BE2C (cell line): ENCODE measurements at regions not wholly inside any gene's neighbourhood (a gene's known extent, or its start where the extent isn't known, plus 50 kb on each side); places are given as distances from the start of the nearest gene placed in this dataset.
A peak's percentile ranks its signal among the peaks of the same experiment; 100 is the strongest.

Experiments used
- DNase-seq: peaks from one replicate; pipeline ENCODE4 v3.0.0-alpha.2; 2020
- H3K27me3 ChIP-seq: fragments of 250-450 bp; sonication (Bioruptor Pico); 2 replicates; pipeline ENCODE4 v1.5.1; 2020; ENCODE audit warnings: mild to moderate bottlenecking
- H3K36me3 ChIP-seq: fragments of 250-450 bp; sonication (Bioruptor Pico); 2 replicates; pipeline ENCODE4 v1.5.1; 2020; ENCODE audit warnings: mild to moderate bottlenecking
- H3K4me1 ChIP-seq: fragments of 250-450 bp; sonication (Bioruptor Pico); 2 replicates; pipeline ENCODE4 v1.5.1; 2020
- H3K4me3 ChIP-seq: 2 replicates; pipeline ENCODE4 v1.5.1; 2011; ENCODE audit warnings: low read depth, low read length
- H3K9me3 ChIP-seq: fragments of 250-450 bp; sonication (Bioruptor Pico); 2 replicates; pipeline ENCODE4 v1.5.1; 2020
- TF ChIP-seq, protein P1 (sequence below): IDR thresholded peaks from 2 replicates; pipeline ENCODE4 v1.5.1; 2012; ENCODE audit warnings: mild to moderate bottlenecking, low read depth, low read length

DNA sequence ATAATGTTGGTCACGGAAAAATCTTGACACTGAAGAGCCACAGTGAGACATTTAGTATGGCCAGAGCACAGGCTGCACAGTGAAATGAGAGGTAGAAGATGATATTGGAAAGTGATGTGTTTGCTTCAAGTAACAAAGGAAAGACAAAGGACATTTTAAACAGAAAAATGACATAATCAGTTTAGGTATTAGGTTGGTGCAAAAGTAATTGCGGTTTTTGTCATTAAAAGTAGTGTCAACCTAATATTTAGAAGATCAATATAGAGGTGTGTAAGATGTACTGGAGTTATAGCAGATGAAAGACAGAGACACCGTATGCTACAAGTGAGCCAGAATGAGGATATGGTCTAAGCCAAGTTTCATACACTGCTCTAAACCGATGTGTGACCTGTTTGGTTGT, 253.0 kb upstream of the PPFIA2 start:
- H3K9me3 ChIP-seq = no peaks in the 10 kb centered on the region

DNA sequence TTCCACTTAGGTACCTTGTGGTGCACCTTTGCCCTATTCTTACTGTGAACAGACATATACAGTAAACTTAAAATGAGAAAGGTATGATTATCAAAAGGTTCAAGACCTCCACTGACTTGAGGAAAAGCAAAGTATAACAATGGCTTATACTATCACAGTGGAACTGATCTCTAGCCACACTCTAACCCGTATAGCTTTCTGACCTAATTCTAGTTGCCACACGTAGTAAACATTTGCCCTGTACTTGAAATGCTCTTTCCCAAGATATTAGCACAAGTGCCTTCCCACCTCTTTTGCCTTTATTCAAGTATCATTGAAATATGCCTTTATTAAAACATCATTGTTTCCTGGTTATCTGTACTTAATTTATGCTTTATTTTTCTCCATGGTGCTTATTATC, 250.4 kb upstream of the PPFIA2 start:
- Histone ChIP-seq H3K4me1 (no peaks in the 10 kb centered on the region), H3K36me3 (no peaks in the 10 kb centered on the region), H3K9me3 (no peaks in the 10 kb centered on the region), H3K4me3 (no peak overlapping the region), H3K27me3 (no peaks in the 10 kb centered on the region)
- DNase-seq = no peak
- TF ChIP-seq, protein P1, sequence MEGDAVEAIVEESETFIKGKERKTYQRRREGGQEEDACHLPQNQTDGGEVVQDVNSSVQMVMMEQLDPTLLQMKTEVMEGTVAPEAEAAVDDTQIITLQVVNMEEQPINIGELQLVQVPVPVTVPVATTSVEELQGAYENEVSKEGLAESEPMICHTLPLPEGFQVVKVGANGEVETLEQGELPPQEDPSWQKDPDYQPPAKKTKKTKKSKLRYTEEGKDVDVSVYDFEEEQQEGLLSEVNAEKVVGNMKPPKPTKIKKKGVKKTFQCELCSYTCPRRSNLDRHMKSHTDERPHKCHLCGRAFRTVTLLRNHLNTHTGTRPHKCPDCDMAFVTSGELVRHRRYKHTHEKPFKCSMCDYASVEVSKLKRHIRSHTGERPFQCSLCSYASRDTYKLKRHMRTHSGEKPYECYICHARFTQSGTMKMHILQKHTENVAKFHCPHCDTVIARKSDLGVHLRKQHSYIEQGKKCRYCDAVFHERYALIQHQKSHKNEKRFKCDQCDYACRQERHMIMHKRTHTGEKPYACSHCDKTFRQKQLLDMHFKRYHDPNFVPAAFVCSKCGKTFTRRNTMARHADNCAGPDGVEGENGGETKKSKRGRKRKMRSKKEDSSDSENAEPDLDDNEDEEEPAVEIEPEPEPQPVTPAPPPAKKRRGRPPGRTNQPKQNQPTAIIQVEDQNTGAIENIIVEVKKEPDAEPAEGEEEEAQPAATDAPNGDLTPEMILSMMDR = no peak

More for the DNA sequence above, 253.0 kb upstream of the PPFIA2 start:
- H3K36me3 ChIP-seq = no peaks in the 10 kb centered on the region
- TF ChIP-seq, protein P1 = no peak
- no peaks in the 10 kb centered on the region for H3K27me3 ChIP-seq
- no peak overlapping the region for H3K4me3 ChIP-seq
- DNase-seq = no peak
- no peaks in the 10 kb centered on the region for H3K4me1 ChIP-seq

DNA sequence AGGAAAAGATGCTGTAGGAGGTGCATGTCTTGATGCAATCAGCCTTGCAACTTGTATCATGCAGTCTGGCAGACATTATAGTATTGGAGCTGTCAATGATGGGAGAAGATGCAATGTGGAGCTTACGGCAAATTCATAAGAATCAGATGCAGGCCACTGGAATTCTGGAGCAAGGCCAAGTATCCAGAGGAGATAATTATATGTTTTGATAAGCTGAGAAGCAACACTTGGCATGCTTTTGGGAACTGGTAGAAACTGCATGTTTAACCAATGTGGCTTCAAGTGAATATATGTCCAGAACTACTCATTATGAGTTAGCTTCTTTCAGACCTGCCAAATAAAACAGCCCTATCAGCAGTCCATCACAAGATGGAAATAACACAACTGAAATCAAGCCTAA, 249.1 kb upstream of the PPFIA2 start:
- H3K27me3 ChIP-seq = no peaks in the 10 kb centered on the region
- H3K9me3 ChIP-seq = no peaks in the 10 kb centered on the region
- DNase-seq = no peak
- no peaks in the 10 kb centered on the region for H3K36me3 ChIP-seq
- TF ChIP-seq, protein P1 = no peak
- no peaks in the 10 kb centered on the region for H3K4me1 ChIP-seq
- no peak overlapping the region for H3K4me3 ChIP-seq

DNA sequence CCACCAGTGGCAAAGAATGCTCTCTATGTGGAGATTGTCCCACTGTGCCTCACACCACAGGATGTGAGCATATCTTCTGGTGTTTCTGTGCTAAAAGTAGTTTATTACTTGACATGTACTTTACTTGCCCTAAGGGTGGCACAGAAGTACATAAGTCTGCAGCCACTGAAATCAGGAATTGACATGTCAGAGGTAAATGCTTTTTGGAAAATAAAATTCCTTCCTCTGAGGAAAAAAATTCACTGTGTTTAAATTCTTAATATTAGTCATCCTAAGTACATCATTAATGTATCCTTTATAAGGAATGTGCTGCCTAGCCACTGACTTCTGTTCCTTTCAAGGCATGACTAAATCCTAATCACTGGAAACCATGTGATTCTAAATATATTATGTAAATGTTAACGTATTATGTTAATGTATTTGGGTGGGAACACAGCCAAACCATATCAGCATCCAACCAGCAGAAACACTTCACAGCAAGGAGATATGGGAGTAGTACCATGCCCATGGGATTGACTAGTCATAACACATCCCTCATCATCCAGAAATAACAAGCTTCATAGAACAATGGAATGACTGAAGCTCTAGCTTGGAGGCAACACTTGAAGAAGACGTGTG, 239.7 kb upstream of the PPFIA2 start:
- H3K27me3 ChIP-seq = no peaks in the 10 kb centered on the region
- DNase-seq = no peak
- H3K4me3 ChIP-seq = no peak overlapping the region
- H3K4me1 ChIP-seq = no peaks in the 10 kb centered on the region
- TF ChIP-seq, protein P1 = no peak
- no peaks in the 10 kb centered on the region for H3K36me3 ChIP-seq
- H3K9me3 ChIP-seq = no peaks in the 10 kb centered on the region

DNA sequence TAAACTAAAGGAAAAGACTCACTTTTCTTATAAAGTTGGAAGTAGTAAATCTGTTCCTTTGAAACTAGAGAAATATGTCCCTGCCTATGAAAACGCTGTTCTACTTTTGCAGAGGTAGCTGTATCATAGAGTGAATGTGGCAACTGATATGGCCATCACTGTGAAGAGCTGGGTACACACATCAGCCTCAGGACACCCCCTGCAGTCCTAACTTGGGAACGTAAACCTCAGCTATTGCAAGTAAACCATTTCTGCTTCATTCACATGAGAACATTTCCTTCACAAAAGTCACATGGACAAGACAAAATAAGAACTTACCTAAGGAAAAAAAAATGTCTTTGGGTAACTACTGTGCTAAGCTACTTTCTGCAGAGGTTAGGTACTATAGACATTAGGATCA, 233.3 kb upstream of the PPFIA2 start:
- no peaks in the 10 kb centered on the region for H3K36me3 ChIP-seq
- no peaks in the 10 kb centered on the region for H3K4me1 ChIP-seq
- no peaks in the 10 kb centered on the region for H3K9me3 ChIP-seq
- no peak for DNase-seq
- H3K4me3 ChIP-seq = no peak overlapping the region
- H3K27me3 ChIP-seq = no peaks in the 10 kb centered on the region
- TF ChIP-seq, protein P1 = peak; percentile 9; the same call in 1 of the 2 replicates

DNA sequence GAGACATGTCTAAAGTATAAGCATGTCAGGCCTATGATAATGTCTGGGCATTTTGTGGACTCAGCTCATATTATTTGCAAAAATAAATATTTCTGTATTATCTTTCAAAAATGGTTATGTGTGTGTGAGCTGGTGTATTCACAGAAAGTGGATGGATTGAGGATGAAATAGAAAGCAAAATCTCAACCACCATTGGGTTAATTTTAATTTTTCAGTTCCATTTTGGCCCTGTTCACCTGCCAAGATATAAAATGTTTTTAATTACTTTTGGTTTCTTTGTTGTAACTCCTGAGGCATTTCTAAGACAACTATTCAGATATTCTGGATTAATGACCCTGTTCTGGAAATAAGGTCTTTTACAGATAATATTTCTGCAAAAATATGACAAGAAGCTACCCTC, 232.7 kb upstream of the PPFIA2 start:
- Histone ChIP-seq H3K9me3 (no peaks in the 10 kb centered on the region), H3K4me3 (no peak overlapping the region), H3K4me1 (no peaks in the 10 kb centered on the region), H3K27me3 (no peaks in the 10 kb centered on the region), H3K36me3 (no peaks in the 10 kb centered on the region)
- DNase-seq = no peak
- TF ChIP-seq, protein P1 = no peak
